BLaER1 treated with 17β-estradiol and CSF1 and Interleukin-3, amounts not matched to agents 10 nM and 100 nM (cell line): ENCODE measurements at regions not wholly inside any gene's neighbourhood (a gene's known extent, or its start where the extent isn't known, plus 50 kb on each side); places are given as distances from the start of the nearest gene placed in this dataset.
"Not testable (repeated sequence)": the region's sequence is repeated elsewhere in the genome, so short reads cannot be mapped to it uniquely, and the experiment has no call there.

Experiments
- H3K27ac ChIP-seq, 11 experiments: shearing (Covaris generic); formaldehyde crosslinking; 2 replicates each; pipeline ENCODE4 v1.8.1; 2022
- H3K27me3 ChIP-seq, 11 experiments: shearing (Covaris generic); formaldehyde crosslinking; 2 replicates each; pipeline ENCODE4 v1.8.1; 2022
- H3K36me3 ChIP-seq, 11 experiments: shearing (Covaris generic); formaldehyde crosslinking; 2 replicates each; pipeline ENCODE4 v1.8.1; 2022
- H3K4me1 ChIP-seq, 10 experiments: shearing (Covaris generic); formaldehyde crosslinking; 2 replicates each; pipeline ENCODE4 v1.8.1; 2022
- H3K4me2 ChIP-seq, 11 experiments: shearing (Covaris generic); formaldehyde crosslinking; 2 replicates each; pipeline ENCODE4 v1.8.1; 2022
- H3K4me3 ChIP-seq, 10 experiments: shearing (Covaris generic); formaldehyde crosslinking; 2 replicates each; pipeline ENCODE4 v1.8.1; 2022
- H3K9ac ChIP-seq, 11 experiments: shearing (Covaris generic); formaldehyde crosslinking; 2 replicates each; pipeline ENCODE4 v1.8.1; 2022
- H3K9me3 ChIP-seq, 11 experiments: shearing (Covaris generic); formaldehyde crosslinking; replicated peaks in 1 of 11; 2 replicates each; pipeline ENCODE4 v1.8.1; 2022
- H4K20me1 ChIP-seq, 11 experiments: shearing (Covaris generic); formaldehyde crosslinking; 2 replicates each; pipeline ENCODE4 v1.8.1; 2022
- Cebpa-rat ChIP-seq, 11 experiments: shearing (Covaris generic); IDR thresholded peaks; 2 replicates each; pipeline ENCODE4 v1.8.1; 2022

DNA sequence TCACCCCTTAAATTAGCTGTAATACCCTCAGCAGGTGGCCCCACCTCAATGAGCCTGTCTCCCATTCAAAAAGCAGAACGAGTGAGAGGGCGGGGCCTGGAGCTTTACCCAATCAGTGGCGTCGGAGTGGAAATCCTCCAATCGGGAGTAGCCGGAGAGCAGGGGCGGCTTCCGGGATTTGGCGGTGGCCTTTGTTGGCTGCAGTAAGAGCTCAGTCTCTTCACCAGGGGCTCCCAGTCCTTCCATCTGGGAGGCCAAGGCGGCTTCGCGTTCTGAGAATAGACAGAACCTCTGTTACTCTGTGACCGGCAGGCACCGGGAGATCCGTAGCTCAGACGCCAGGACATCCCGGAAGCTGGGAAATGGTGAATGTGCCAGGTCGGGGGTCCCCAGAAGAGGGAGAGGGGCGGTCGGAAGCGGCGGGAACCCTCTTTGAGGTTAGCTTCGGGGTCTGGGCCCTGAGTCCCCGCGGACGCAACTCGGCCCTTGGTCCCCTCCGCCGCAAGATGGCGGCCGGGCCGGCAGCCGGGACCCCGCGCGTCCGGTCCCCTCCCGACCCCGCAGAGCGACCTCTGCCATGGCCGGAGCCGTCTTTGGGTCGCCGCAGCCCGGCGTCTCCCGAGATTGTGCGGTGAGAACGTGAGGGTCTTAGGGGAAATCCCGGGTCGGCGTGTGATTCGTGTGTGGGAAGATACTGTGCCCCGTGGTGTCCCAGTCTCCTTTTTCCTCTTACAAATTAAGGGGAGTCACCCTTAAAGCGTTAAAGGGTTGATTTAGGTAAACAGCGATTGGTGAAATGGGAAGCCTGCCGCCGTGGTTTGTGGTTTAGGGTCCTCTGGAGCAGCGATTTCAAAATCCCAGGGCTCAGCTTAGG, 160.3 kb upstream of the ZNF267 start:
- Histone ChIP-seq H3K9me3 (peaks cover 28 to 43% (median 30%) of the 10 kb centered on the region in 11 experiments), H3K27me3 (no peaks in the 10 kb centered on the region), H3K36me3 (peaks cover 29 to 49% (median 40%) of the 10 kb centered on the region in 11 experiments), H3K27ac (peak overlapping the region; percentile 93 to 100 (median 98)), H4K20me1 (peaks cover 0 to 25% (median 13%) of the 10 kb centered on the region in 11 experiments; a peak in 10 of 22 replicates), H3K4me1 (peaks cover 22 to 26% (median 24%) of the 10 kb centered on the region in 10 experiments), H3K9ac (peak overlapping the region; percentile 95 to 99 (median 98)), H3K4me3 (peak overlapping the region; percentile 79 to 97 (median 90)), H3K4me2 (peak overlapping the region; percentile 74 to 96 (median 90))
- TF ChIP-seq Cebpa-rat (IDR thresholded peaks at IDR 0.05) = no peak

DNA sequence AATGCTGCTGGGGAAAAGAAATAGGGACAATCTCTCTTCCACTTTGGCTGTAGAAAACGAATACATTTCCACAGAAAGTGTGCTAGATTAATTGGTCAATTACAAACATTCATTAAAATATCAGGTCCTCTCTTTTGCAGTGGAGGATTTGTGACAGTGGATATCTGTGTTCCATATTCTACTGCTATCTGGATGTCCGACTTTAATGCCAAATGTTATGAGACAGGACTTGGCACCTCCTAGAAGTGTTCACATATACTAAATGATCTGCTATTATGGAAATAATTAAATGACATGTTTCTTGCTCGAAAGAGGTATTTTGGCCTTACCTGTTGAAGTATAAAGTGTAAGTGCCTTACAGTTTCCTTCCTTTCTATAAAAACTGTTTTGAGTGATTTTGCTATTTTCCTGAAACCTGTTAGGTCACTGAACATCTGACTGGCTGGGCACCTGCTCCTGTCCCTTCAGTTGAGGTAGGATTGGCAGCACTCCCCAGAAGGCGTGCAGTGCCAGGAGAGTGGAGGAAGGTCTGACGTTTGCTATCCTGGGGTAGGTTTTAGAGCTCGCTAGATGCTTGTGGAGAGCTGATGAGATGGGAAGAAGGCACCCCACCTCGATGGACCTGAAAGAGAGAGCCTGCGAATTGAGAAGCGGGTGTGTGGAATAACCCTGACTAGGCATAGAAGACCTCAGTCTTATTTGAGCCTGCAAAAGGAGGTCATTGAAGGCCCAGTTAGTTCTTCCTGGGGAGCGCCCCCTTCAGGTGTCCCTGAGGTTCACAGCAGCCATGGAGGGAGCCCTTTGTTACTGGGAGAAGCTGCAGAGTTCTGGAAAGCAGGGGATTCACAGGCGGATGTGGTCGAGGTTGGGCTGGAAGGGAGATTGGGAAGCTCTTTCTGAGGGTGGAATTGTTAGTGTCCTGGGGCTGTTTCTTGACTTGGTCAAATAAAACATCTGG, 159.4 kb upstream of the ZNF267 start:
- Histone ChIP-seq H3K9ac (peak overlapping the region; percentile 95 to 99 (median 98)), H3K4me2 (peak overlapping the region; percentile 74 to 96 (median 90)), H3K4me3 (peak overlapping the region; percentile 79 to 97 (median 90)), H4K20me1 (peaks cover 0 to 25% (median 13%) of the 10 kb centered on the region in 11 experiments; a peak in 10 of 22 replicates), H3K9me3 (peaks cover 37 to 52% (median 39%) of the 10 kb centered on the region in 11 experiments), H3K27me3 (no peaks in the 10 kb centered on the region), H3K4me1 (peaks cover 22 to 25% (median 24%) of the 10 kb centered on the region in 10 experiments), H3K36me3 (peaks cover 35 to 49% (median 41%) of the 10 kb centered on the region in 11 experiments), H3K27ac (peak overlapping the region; percentile 93 to 100 (median 98))
- TF ChIP-seq Cebpa-rat (IDR thresholded peaks at IDR 0.05) = no peak

DNA sequence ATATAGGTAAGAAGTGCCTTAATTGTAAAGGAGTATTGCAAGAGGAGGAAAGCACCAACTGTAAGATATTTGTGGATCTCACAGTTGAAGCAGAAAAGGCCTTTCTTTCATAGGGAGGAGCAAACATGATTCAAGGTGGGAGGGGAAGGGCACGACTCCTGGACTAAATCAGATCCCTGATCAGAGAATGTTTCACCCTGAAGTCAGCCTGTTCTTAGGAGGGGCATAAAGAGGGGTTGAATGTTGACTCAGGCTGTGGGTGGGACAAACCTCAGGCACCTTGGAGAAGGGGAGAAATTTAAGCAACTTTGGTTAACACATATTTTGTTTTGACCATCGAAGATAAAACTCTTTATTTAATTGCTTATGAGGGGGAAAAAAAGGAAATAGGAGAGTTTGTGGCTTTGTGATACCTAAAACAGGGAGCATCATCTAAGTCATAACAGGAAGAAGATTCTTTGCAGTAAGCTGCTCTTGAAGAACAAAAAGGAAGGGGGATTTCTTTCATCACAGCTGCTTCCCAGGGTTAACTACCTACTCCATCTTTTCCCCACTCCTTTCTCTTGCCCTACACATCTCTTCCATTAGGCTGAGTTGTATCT, 158.6 kb upstream of the ZNF267 start:
- peaks cover 0 to 25% (median 13%) of the 10 kb centered on the region in 11 experiments; a peak in 10 of 22 replicates for H4K20me1 ChIP-seq
- H3K9me3 ChIP-seq = peaks cover 45 to 60% (median 47%) of the 10 kb centered on the region in 11 experiments
- no peaks in the 10 kb centered on the region for H3K27me3 ChIP-seq
- peak overlapping the region in 10 of 11 experiments; percentile 9 to 99 (median 98); a peak in 13 of 22 replicates for H3K9ac ChIP-seq
- H3K4me3 ChIP-seq = peak overlapping the region; percentile 79 to 97 (median 90); a peak in 19 of 20 replicates
- H3K27ac ChIP-seq = peak overlapping the region in 7 of 11 experiments; percentile 97 to 99 (median 98); a peak in 13 of 22 replicates
- H3K4me1 ChIP-seq = peaks cover 22 to 25% (median 24%) of the 10 kb centered on the region in 10 experiments
- no peak for TF ChIP-seq Cebpa-rat (IDR thresholded peaks at IDR 0.05)
- H3K36me3 ChIP-seq = peaks cover 43 to 56% (median 47%) of the 10 kb centered on the region in 11 experiments
- peak overlapping the region; percentile 74 to 96 (median 90) for H3K4me2 ChIP-seq

DNA sequence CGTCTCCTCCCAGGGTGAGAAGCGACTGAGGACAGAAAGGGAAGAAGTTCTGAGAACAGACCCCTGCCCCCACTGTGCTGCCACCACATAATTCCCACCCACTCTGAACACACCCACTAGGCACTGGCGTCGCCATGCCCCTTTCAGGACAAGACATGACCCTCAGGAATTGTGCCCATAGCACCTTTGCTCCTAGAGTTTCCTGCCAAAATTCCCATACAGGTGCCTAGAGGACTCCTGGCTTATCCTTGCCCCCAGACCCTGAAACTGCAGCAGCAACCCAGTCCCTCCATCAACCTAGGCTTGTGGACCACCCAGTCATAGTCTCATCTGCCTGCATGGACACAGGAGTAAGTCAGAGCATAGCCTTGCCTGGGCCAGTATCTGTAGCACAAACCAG, 157.7 kb upstream of the ZNF267 start:
- Histone ChIP-seq H3K36me3 (peaks cover 52 to 65% (median 55%) of the 10 kb centered on the region in 11 experiments), H3K27me3 (no peaks in the 10 kb centered on the region), H4K20me1 (peaks cover 0 to 25% (median 13%) of the 10 kb centered on the region in 11 experiments; a peak in 9 of 22 replicates), H3K4me2 (peak overlapping the region; percentile 74 to 96 (median 90); a peak in 21 of 22 replicates), H3K9ac (no peak overlapping the region; a peak in 1 of 22 replicates), H3K4me1 (peaks cover 22 to 25% (median 24%) of the 10 kb centered on the region in 10 experiments), H3K27ac (peak overlapping the region in 6 of 11 experiments; percentile 61 to 99 (median 98); a peak in 10 of 22 replicates), H3K4me3 (peak overlapping the region in 7 of 10 experiments; percentile 0 to 96 (median 89); a peak in 9 of 20 replicates), H3K9me3 (peaks cover 54 to 69% (median 56%) of the 10 kb centered on the region in 11 experiments)
- TF ChIP-seq Cebpa-rat (IDR thresholded peaks at IDR 0.05) = no peak

DNA sequence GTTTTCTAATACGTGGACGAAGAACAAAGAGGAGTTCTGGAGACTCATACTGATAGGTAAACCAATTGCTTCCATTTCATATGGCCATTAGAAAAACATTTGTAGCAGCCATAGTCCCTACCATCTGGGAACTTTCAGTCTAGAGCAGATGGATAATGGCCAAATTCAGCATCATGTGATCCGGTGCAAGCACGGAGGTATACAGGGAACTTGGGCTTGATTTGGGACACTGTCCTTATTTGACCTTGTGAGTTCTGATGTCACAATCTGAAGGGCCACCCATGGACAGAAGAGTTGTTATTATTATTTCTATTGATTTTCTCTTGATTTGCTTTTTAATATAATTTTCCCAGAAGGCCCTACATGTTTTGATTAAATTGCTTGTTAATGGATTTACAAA, 154.6 kb upstream of the ZNF267 start:
- Histone ChIP-seq H3K36me3 (peaks cover 80 to 96% (median 84%) of the 10 kb centered on the region in 11 experiments), H3K27me3 (no peaks in the 10 kb centered on the region)

DNA sequence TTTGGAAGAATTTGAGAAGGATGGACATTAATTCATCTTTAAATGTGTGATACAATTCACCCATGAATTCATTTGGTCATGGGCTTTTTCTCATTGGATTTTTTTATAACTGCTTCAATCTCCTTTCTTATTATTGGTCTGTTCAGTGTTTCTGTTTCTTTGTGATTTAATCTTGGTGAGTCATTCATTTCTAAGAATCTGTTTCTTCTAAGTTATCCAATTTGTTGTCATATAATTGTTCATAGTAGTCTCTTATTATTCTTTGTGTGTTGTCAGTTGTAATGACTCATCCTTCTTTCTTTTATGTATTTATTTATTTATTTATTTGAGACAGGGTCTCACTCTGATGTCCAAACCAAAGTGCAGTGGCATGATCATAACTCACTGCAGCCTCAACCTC, 146.1 kb upstream of the ZNF267 start:
- TF ChIP-seq Cebpa-rat (IDR thresholded peaks at IDR 0.05) = no peak
- Histone ChIP-seq H3K36me3 (peaks cover 88 to 100% (median 96%) of the 10 kb centered on the region in 11 experiments), H3K4me3 (no peak overlapping the region; a peak in 1 of 20 replicates), H3K27ac (no peak overlapping the region), H3K4me1 (peaks cover 0 to 7% (median 0%) of the 10 kb centered on the region in 10 experiments; a peak in 3 of 20 replicates), H3K9me3 (peaks cover 94 to 100% (median 98%) of the 10 kb centered on the region in 11 experiments), H3K27me3 (no peaks in the 10 kb centered on the region), H4K20me1 (no peaks in the 10 kb centered on the region), H3K4me2 (no peak overlapping the region), H3K9ac (no peak overlapping the region)

More for the DNA sequence above, 154.6 kb upstream of the ZNF267 start:
- Histone ChIP-seq H3K9me3 (peaks cover 83 to 88% (median 86%) of the 10 kb centered on the region in 11 experiments), H3K27ac (no peak overlapping the region), H3K9ac (no peak overlapping the region), H4K20me1 (peaks cover 0 to 25% (median 13%) of the 10 kb centered on the region in 11 experiments; a peak in 9 of 22 replicates), H3K4me2 (no peak overlapping the region), H3K4me3 (0 out of 20 replicates have a peak overlapping the region, but pooled peaks of 1 of the 10 experiments have one; percentile 10), H3K4me1 (peaks cover 21 to 33% (median 23%) of the 10 kb centered on the region in 10 experiments)
- TF ChIP-seq Cebpa-rat (IDR thresholded peaks at IDR 0.05) = no peak

DNA sequence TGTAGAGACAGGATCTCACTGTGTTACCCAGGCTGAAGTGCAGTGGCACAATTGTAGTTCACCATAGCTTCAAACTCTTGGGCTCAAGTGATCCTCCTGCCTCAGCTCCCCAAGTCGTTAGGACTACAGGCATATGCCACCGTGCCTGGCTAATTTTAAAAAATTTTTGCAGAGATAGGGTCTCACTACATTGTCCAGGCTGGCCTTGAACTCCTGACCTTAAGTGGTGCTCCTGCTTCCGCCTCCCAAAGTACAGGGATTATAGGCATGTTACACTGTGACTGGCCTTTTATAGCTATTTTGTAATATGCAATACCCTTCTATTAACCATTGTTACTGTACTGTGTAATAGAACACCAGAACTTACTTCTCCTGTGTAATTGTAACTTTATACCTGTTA, 139.3 kb upstream of the ZNF267 start:
- Histone ChIP-seq H3K4me1 (no peaks in the 10 kb centered on the region), H3K27ac (no peak overlapping the region), H3K4me3 (peak overlapping the region in 3 of 10 experiments; percentile 15 to 23 (median 19); a peak in 1 of 20 replicates), H3K4me2 (no peak overlapping the region), H4K20me1 (no peaks in the 10 kb centered on the region), H3K27me3 (no peaks in the 10 kb centered on the region), H3K9ac (no peak overlapping the region), H3K36me3 (peaks cover 81 to 100% (median 92%) of the 10 kb centered on the region in 11 experiments), H3K9me3 (peaks cover 87 to 100% (median 97%) of the 10 kb centered on the region in 11 experiments)
- TF ChIP-seq Cebpa-rat (IDR thresholded peaks at IDR 0.05) = no peak

DNA sequence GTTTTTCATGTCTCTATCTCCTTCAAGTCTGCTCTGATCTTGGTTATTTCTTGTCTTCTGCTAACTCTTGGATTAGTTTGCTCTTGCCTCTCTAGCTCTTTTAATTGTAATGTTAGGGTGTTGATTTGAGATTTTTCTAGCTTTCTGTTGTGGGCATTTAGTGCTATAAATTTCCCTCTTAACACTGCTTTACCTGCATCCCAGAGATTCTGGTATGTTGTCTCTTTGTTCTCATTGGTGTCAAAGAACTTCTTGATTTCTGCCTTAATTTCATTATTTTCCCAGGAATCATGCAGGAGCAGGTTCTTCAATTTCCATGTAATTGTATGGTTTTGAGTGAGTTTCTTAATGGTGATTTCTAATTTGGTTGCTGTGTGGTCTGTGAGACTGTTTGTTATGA, 128.5 kb upstream of the ZNF267 start:
- Histone ChIP-seq H3K36me3 (peaks cover 85 to 96% (median 88%) of the 10 kb centered on the region in 11 experiments), H3K4me3 (peak overlapping the region in 1 of 10 experiments; percentile 9; a peak in 1 of 20 replicates), H3K9me3 (peaks cover 97 to 100% (median 98%) of the 10 kb centered on the region in 11 experiments)
- H3K27me3 ChIP-seq, H3K4me1 ChIP-seq, H4K20me1 ChIP-seq, H3K27ac ChIP-seq, H3K4me2 ChIP-seq, H3K9ac ChIP-seq: not testable (repeated sequence)
